A673 (cell line): ENCODE measurements at regions not wholly inside any gene's neighbourhood (a gene's known extent, or its start where the extent isn't known, plus 50 kb on each side); places are given as distances from the start of the nearest gene placed in this dataset.

Experiments used
- BruUV-seq: library from RNA; stranded (reverse); fragments of 400-500 nt; replicated peaks from 2 replicates; lab custom pipeline; 2021; lab: Mats Ljungman, UMichigan
- CTCF ChIA-PET: fragments of 300-600 bp; sonication (Branson Sonifier 250); formaldehyde crosslinking; loops from one replicate; lab custom pipeline; 2022; ENCODE audit warnings: antibody characterized with exemption; lab: Charles Lee
- POLR2A ChIA-PET: fragments of 300-600 bp; sonication (Branson Sonifier 250); formaldehyde crosslinking; loops from one replicate; lab custom pipeline; 2022; ENCODE audit warnings: antibody characterized with exemption; ENCODE audit not compliant: low non-redundant PET; lab: Charles Lee
- DNase-seq: peaks from one replicate; pipeline ENCODE4 v3.0.0-alpha.2; 2015; ENCODE audit warnings: low spot score
- H3K27ac ChIP-seq: fragments of 200-600 bp; sonication (generic); 2 replicates; pipeline ENCODE4 v1.5.1; 2016; ENCODE audit warnings: mixed run types, low read depth, mild to moderate bottlenecking, mixed read lengths, antibody characterized with exemption, low read length; ENCODE audit not compliant: poor library complexity, severe bottlenecking
- H3K27me3 ChIP-seq: fragments of 200-600 bp; sonication (generic); replicated peaks from 2 replicates; pipeline ENCODE4 v1.6.1; 2017; ENCODE audit warnings: mixed run types, low read depth, mild to moderate bottlenecking, mixed read lengths, antibody characterized with exemption, low read length; ENCODE audit not compliant: insufficient read depth, poor library complexity
- H3K36me3 ChIP-seq: fragments of 200-600 bp; sonication (generic); 2 replicates; pipeline ENCODE4 v1.6.1; 2016; ENCODE audit warnings: mixed run types, mild to moderate bottlenecking, mixed read lengths, antibody characterized with exemption, low read length; ENCODE audit not compliant: insufficient read depth, poor library complexity, severe bottlenecking
- H3K4me1 ChIP-seq: fragments of 200-600 bp; sonication (generic); 2 replicates; pipeline ENCODE4 v1.6.1; 2017; ENCODE audit warnings: mixed run types, mild to moderate bottlenecking, mixed read lengths, antibody characterized with exemption, low read length; ENCODE audit not compliant: insufficient read depth, poor library complexity, severe bottlenecking
- H3K4me3 ChIP-seq: fragments of 200-600 bp; sonication (generic); 2 replicates; pipeline ENCODE4 v1.5.1; 2016; ENCODE audit warnings: low read depth, mixed run types, mild to moderate bottlenecking, mixed read lengths, low read length; ENCODE audit not compliant: poor library complexity, severe bottlenecking
- H3K9me3 ChIP-seq: fragments of 200-600 bp; sonication (generic); 2 replicates; pipeline ENCODE4 v1.6.1; 2016; ENCODE audit warnings: mixed run types, low read depth, mild to moderate bottlenecking, mixed read lengths, antibody characterized with exemption, low read length; ENCODE audit not compliant: poor library complexity, severe bottlenecking
- EZH2 ChIP-seq: fragments of 200-600 bp; sonication (generic); IDR thresholded peaks from 2 replicates; pipeline ENCODE4 v1.6.1; 2017; ENCODE audit warnings: borderline replicate concordance, low read depth, mild to moderate bottlenecking, mixed read lengths, antibody characterized with exemption, low read length; ENCODE audit not compliant: poor library complexity, severe bottlenecking
- intact Hi-C: fragments of 100-400 bp; cut with micrococcal nuclease; formaldehyde crosslinking; loops from one replicate; pipeline ENCODE4 v1.10.0; 2022; ENCODE audit not compliant: unreplicated experiment
- TF ChIP-seq, protein P1 (sequence below): fragments of 300-800, 200-600 bp; sonication (generic); conservative IDR thresholded peaks from 2 replicates; pipeline ENCODE4 v1.5.1; 2017; ENCODE audit warnings: low read depth, mild to moderate bottlenecking, antibody characterized with exemption, low read length, moderate library complexity, mixed read lengths

- ChIA-PET CTCF (no interaction called here), POLR2A (no interaction called here)
- Histone ChIP-seq H3K4me3 (no peak overlapping the region), H3K36me3 (no peaks in the 10 kb centered on the region), H3K4me1 (no peaks in the 10 kb centered on the region), H3K27me3 (no peaks in the 10 kb centered on the region), H3K27ac (no peak overlapping the region), H3K9me3 (no peaks in the 10 kb centered on the region)
- intact Hi-C loops: no loop called here
- no TSS peak for BruUV-seq
- DNase-seq: no peak
- TF ChIP-seq, protein P1, sequence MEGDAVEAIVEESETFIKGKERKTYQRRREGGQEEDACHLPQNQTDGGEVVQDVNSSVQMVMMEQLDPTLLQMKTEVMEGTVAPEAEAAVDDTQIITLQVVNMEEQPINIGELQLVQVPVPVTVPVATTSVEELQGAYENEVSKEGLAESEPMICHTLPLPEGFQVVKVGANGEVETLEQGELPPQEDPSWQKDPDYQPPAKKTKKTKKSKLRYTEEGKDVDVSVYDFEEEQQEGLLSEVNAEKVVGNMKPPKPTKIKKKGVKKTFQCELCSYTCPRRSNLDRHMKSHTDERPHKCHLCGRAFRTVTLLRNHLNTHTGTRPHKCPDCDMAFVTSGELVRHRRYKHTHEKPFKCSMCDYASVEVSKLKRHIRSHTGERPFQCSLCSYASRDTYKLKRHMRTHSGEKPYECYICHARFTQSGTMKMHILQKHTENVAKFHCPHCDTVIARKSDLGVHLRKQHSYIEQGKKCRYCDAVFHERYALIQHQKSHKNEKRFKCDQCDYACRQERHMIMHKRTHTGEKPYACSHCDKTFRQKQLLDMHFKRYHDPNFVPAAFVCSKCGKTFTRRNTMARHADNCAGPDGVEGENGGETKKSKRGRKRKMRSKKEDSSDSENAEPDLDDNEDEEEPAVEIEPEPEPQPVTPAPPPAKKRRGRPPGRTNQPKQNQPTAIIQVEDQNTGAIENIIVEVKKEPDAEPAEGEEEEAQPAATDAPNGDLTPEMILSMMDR: no peak
- no peak for TF ChIP-seq EZH2
Observed at GRCh38 chr14:81743605-81744004, 210.0 kb upstream of the SEL1L start.

DNA sequence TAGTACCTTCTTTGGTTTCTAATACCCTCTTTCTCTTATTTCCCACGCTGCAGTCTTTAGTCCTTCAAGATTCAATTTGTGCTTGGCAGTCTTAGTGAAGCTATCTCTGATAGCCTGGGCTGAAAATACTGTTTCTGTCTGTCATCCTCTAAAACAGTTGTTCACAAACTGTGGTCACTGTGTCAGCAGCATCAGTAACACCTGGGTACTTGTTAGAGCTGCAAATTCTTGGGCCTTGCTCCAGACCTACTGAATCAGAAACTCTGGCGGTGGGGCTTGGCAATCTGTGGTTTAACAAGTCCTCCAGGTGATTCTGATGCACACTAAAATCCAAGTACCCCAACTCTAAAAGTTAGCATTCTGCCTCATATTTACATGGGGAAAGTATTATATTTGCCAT, 217.5 kb upstream of the SEL1L start:
- DNase-seq: no peak
- H3K27me3 ChIP-seq: no peaks in the 10 kb centered on the region
- POLR2A ChIA-PET: no interaction called here
- H3K4me3 ChIP-seq: no peak overlapping the region
- no TSS peak for BruUV-seq
- no peaks in the 10 kb centered on the region for H3K36me3 ChIP-seq
- CTCF ChIA-PET: no interaction called here
- no peak overlapping the region for H3K27ac ChIP-seq
- H3K9me3 ChIP-seq: no peaks in the 10 kb centered on the region
- no peak for TF ChIP-seq EZH2
- TF ChIP-seq, protein P1: no peak
- no peaks in the 10 kb centered on the region for H3K4me1 ChIP-seq
- intact Hi-C loops: no loop called here

DNA sequence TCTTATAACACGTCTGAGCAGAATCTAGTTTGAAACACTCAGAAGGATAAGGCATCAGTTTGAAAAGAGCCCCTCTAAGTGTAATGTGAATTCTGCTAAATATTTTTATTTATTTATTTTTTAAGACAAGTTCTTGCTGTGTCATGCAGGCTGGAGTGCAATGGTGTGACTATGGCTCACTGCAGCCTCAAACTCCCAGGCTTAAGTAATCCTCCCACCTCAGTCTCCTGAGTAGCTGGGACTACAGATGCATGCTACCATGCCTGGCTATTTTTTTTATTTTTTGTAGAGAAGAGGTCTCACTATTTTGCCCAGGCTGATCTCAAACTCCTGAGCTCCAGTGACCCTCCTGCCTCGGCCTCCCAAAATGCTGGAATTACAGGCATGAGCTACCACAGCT, 225.9 kb upstream of the SEL1L start:
- H3K4me1 ChIP-seq: no peaks in the 10 kb centered on the region
- H3K9me3 ChIP-seq: no peaks in the 10 kb centered on the region
- ChIA-PET POLR2A (no interaction called here), CTCF (no interaction called here)
- DNase-seq: no peak
- no peaks in the 10 kb centered on the region for H3K36me3 ChIP-seq
- no peak overlapping the region for H3K27ac ChIP-seq
- TF ChIP-seq, protein P1: no peak
- TF ChIP-seq EZH2: no peak
- no peaks in the 10 kb centered on the region for H3K27me3 ChIP-seq
- intact Hi-C loops: no loop called here
- H3K4me3 ChIP-seq: no peak overlapping the region
- no TSS peak for BruUV-seq
